RWPE1 (cell line): ENCODE measurements at regions not wholly inside any gene's neighbourhood (a gene's known extent, or its start where the extent isn't known, plus 50 kb on each side); places are given as distances from the start of the nearest gene placed in this dataset.

Experiments used
- CTCF ChIA-PET: fragments of 350-600 bp; sonication (Branson Sonifier 250); formaldehyde crosslinking; extraction: SDS; loops from one replicate; lab custom pipeline; 2021; lab: Yijun Ruan, JAX
- POLR2A ChIA-PET: fragments of 400-600 bp; formaldehyde crosslinking; extraction: SDS; loops from one replicate; lab custom pipeline; 2020; ENCODE audit warnings: antibody characterized with exemption; ENCODE audit not compliant: low non-redundant PET; lab: Yijun Ruan, JAX
- DNase-seq: peaks from one replicate; pipeline ENCODE4 v3.0.0; 2012; ENCODE audit warnings: low spot score
- H3K27ac ChIP-seq: fragments of 450-650 bp; 2 replicates; pipeline ENCODE4 v1.5.1; 2017
- TF ChIP-seq, protein P1 (sequence below): fragments of 450-650 bp; conservative IDR thresholded peaks from 2 replicates; pipeline ENCODE4 v1.5.1; 2017; ENCODE audit warnings: low read depth, mild to moderate bottlenecking

DNA sequence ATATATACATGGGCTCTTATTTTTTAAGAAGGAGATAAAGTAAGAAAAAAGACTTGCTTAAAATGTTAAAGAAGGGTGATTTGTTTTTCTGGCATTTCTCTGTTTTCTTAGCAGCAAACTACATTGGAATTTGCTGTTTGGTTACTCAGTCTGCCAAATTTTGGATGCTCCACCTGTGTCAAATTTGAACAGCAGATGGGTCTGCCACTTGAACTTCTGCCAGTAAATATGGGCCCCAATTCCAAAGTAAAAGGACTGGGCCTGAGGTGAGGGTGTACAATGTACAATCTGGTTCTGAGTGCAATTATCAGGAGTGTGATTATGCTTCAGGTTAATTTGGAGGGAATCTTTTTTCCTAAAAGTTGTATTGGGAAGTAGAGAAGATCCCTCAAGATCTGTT lies 794.5 kb downstream of the DSC3 start:
- TF ChIP-seq, protein P1, sequence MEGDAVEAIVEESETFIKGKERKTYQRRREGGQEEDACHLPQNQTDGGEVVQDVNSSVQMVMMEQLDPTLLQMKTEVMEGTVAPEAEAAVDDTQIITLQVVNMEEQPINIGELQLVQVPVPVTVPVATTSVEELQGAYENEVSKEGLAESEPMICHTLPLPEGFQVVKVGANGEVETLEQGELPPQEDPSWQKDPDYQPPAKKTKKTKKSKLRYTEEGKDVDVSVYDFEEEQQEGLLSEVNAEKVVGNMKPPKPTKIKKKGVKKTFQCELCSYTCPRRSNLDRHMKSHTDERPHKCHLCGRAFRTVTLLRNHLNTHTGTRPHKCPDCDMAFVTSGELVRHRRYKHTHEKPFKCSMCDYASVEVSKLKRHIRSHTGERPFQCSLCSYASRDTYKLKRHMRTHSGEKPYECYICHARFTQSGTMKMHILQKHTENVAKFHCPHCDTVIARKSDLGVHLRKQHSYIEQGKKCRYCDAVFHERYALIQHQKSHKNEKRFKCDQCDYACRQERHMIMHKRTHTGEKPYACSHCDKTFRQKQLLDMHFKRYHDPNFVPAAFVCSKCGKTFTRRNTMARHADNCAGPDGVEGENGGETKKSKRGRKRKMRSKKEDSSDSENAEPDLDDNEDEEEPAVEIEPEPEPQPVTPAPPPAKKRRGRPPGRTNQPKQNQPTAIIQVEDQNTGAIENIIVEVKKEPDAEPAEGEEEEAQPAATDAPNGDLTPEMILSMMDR, result no peak
- ChIA-PET POLR2A (no interaction called here), CTCF (no interaction called here)
- no peak for DNase-seq
- no peak overlapping the region for H3K27ac ChIP-seq

DNA sequence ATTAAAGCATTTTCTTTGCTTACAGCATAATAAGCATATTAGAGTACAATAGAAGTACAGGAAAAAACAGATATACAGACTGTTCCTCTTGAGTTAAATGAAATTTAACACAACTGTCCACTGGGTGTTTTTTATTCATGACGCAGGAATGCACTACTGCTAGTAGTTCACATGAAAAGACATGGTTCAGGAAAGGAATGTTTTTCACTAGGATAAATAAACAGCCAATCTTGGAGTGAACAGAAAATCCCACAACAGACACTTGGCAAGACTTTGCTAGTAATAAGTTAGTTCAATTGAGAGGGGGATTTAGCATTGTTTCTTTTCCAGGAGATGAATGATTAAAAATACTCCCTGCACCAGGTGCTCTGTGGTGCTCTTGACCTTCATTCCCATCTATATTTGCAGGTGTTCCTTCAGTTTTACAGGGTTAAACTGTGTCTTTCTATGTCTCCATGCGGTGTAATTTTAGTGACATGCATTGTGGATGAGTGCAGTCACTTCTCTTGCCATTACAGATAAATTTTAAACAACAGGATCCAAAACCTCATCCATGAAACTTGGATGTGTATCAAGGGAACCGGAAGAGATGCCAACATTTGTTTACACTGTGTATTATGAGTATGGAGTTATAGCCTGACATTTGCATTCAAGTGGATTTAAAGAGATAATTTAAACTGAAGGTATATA lies 796.6 kb downstream of the DSC3 start:
- DNase-seq, result no peak
- POLR2A ChIA-PET, result no interaction called here
- TF ChIP-seq, protein P1, result no peak

DNA sequence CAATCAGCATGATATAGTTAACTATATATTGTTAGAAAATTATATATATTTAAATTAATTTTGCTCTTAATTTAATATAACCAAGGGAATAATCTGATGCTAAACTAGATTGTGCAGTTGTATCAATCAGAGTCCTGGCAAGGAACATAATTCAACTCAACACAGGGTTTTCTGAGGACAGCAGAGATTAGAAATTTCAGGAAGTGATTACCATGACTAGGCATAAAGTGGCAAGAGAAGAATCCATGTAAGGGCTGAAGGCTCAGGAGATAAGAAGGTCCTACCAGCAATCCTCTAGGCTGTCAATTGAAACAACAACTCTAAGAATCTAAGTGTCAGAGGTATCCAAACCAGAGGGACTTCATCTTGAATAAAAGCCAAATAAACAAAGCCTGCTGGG lies 807.8 kb downstream of the DSC3 start:
- CTCF ChIA-PET, result no interaction called here
- H3K27ac ChIP-seq, result no peak overlapping the region
- DNase-seq, result no peak
- POLR2A ChIA-PET, result no interaction called here
- TF ChIP-seq, protein P1, result no peak

More for the DNA sequence above, 796.6 kb downstream of the DSC3 start:
- no peak overlapping the region for H3K27ac ChIP-seq
- CTCF ChIA-PET, result no interaction called here

DNA sequence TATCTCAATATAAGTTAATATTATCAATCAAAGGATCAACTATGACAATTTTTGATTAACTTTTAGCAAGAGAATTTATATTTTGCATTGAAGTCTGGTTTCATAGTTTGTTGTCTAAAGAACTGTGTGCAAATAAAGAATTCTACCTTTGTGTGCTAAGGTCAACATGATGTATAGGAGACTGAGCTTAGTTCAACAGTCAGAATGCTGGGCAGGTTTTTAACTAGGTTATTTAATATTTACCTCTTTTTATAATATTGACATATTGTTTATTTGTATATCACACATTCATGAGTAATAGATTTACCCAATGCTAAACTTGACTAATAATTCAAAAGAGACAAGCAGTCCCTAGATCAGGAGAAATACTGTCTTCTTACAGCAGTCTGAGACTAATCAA lies 831.4 kb downstream of the DSC3 start:
- POLR2A ChIA-PET, result no interaction called here
- H3K27ac ChIP-seq, result no peak overlapping the region
- TF ChIP-seq, protein P1, result no peak
- CTCF ChIA-PET, result no interaction called here
- no peak for DNase-seq

DNA sequence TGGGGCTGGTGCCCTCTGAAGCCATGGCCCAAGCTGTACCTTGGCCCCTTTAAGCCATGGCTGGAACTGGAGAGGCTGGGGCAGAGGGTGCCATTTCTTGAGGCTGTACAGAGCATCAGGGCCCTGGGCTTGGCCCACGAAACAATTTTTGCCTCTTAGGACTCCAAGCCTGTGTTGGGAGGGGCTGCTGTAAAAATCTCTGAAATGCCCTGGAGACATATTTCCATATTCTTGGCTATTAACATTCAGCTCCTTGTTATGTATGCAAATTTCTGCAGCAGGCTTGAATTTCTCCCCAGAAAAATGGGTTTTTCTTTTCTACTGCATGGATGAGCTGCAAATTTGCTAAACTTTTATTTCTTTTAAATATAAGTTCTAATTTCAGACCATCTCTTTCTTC lies 834.0 kb downstream of the DSC3 start:
- TF ChIP-seq, protein P1, result no peak
- DNase-seq, result no peak
- no peak overlapping the region for H3K27ac ChIP-seq
- POLR2A ChIA-PET, result no interaction called here
- CTCF ChIA-PET, result no interaction called here

DNA sequence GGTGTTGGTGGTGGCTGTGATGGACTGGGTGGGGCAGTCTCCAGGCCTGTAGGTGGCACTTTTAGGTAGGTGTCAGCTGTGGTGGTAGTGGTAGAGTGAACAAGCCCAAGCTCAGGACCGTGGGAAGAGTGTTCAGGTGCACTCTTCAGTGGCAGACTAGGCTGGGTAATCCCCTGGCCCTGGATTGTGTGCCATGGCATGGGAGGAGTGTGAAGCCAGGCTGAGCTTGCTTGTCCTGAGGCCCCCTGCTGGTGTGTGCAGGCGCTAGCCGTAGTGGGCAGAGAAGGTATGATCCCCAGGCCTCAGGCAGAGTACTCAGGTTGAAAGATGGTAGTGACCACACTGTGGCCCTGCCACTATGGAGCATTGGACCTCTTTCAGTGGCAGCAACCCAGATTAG lies 850.3 kb downstream of the DSC3 start:
- no peak overlapping the region for H3K27ac ChIP-seq
- CTCF ChIA-PET, result no interaction called here
- TF ChIP-seq, protein P1, result no peak
- DNase-seq, result no peak
- POLR2A ChIA-PET, result no interaction called here
